DMS79 (cell line): ENCODE measurements at regions not wholly inside any gene's neighbourhood (a gene's known extent, or its start where the extent isn't known, plus 50 kb on each side); places are given as distances from the start of the nearest gene placed in this dataset.
"Not testable (repeated sequence)": the region's sequence is repeated elsewhere in the genome, so short reads cannot be mapped to it uniquely, and the experiment has no call there.

Source experiments
- DNase-seq: peaks from one replicate; lab custom pipeline; 2025; lab: John Stamatoyannopoulos, UW

GRCh38 chr3:187852842-187853730 lies 107.8 kb upstream of the BCL6 start:
- no peak for DNase-seq

GRCh38 chr3:187855131-187855530 lies 109.9 kb upstream of the BCL6 start:
- no peak for DNase-seq

- no peak for DNase-seq
Observed at GRCh38 chr3:187856555-187856954, 111.3 kb upstream of the BCL6 start.

DNA sequence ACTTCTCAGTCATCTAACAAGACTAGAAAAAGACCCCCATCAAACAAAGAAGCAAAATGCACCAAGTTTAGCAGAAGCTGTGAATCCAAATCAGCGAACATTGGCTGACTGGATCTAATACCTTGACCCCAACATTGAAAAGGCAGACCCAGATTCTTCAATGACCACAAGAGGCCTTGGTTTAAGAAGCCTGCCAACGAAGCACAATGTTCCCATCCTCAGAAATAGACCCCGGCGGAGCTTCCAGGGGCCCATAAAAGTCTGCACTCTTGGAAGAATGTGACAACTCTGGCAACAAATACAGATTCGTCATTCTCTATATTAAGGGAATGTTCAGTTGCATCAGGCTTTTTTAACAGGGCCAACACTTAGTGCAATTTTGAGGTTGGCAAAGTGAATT lies 112.8 kb upstream of the BCL6 start:
- DNase-seq = no peak

DNA sequence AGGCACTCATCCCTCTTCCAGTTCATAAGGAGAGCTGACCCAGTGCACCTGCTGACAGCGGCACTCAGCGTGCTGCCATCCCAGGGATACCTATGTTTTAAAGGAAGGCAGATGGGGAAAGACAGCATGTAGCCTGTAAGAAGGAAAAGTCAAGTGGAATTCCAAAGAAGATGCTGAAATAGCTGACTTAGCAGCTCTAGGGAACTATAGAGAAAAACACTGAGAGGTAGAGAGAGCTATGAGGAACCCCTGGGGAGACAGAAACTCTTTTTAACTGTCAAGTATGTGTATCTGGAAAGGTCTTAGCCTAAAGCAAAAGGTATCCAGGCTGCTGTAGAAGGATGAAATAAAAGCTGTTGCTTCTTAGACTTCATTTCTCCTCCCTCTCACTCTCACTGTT lies 113.4 kb upstream of the BCL6 start:
- no peak for DNase-seq

- DNase-seq = not testable (repeated sequence)
Observed at GRCh38 chr3:187862701-187863277, 117.5 kb upstream of the BCL6 start.

- no peak for DNase-seq
Observed at GRCh38 chr3:187870360-187871203, 125.3 kb upstream of the BCL6 start.

DNA sequence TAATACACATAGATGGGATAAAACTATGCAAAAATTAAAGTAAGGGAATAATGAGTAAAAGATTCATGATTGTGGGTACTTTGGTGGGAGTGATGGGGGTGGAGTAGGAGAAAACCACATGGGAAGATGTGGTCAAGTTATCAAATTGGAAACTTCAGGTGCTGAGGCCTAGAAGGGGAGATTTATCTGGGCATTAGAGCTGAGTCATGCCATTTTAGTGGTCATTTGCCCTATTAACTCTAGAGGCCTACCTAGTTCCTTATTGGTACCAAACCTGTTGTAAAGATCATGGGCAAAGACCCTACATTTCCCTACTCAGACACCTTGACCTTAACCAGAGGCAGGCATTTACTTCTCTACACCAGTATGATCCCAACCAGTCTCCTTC lies 125.9 kb upstream of the BCL6 start:
- DNase-seq = no peak

- DNase-seq = no peak
Observed at GRCh38 chr3:187871848-187872247, 126.6 kb upstream of the BCL6 start.

- DNase-seq = no peak
Observed at GRCh38 chr3:187873843-187874242, 128.6 kb upstream of the BCL6 start.

DNA sequence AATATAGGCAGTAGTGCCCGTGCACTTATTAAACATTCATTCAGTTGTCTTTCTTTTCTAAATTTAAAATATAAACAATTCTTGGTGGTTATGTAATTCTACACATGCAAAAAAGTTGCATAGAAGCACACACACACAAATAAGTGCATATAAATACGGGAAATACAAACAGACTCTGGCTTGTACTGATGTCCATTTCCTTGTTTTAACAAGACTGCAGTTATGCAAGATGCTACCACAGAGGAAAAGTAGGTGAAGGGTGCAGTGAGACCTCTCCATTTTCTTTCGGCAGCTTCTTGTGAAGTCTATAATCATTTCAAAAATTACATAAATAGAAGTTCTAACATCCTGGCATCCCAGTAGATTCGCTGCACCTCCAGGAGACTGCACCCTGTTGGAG lies 130.6 kb upstream of the BCL6 start:
- DNase-seq = no peak

DNA sequence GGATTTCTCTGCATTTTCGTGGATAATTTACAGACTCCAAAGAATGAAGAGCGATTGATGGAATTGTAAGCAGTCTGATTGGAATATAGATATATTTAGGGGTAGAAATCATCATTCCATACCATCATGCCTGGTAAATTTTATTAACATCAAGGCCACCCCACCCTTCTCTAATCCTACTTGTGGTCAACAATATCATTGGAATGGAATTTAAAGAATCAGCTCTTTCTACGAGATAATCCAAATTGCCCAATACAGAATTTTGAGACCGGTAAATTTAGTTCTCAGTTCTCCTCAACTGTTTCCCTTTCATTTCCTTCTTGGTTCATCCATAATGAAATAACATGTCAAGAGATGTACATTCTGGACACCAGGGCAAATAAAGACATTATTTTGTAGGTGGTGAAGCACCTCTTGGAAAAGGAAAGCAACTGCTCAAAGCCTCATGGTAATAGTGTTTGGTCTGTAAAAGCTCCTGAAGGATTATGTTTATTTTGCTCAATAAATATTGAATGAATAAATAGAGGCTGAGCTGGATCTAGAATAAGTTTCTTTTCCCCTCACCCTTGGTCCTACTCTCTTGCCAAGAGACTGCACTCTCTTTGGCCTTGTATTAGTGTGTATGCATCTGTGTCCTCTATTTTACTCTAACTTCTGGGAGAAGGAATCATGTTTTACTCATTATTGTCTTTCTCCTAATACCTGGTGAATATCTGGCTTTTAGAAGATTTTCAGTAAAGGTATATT lies 133.7 kb upstream of the BCL6 start:
- no peak for DNase-seq

DNA sequence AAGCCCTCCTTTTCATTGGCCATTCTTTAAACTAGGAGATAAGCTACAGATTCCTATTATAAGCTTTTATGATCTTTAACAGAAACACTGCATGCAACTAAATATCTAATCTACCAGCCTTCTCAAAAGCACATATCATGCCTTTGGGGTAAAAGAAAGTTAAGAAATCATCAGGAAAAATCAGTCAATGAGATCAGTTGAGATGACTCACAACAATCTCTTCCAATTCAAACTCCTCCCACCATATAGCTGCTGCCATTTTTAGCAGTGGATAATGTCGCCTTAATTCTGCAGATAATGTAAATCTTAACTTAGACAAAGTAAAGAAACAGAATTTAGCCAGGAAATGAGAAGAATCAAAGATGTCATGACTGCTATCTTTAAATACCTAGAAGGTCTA lies 135.2 kb upstream of the BCL6 start:
- no peak for DNase-seq

DNA sequence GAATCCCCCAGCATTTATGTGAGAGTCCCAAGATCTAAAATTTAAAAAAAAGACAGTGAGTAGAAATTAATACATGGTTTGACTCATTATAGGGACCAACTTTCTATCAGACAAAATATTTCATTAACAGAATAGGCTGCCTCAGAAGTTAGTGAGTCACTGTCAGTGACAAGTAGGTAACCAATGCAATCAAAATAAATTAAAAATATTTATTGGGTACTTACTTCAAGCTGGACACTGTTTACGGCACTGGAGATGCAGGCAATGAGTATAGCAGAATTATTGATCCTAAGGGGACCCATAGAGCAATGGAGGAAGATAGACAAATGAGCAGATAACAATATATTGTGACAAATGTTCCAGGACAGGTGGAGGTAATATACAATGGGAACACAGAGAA lies 135.6 kb upstream of the BCL6 start:
- DNase-seq = no peak

DNA sequence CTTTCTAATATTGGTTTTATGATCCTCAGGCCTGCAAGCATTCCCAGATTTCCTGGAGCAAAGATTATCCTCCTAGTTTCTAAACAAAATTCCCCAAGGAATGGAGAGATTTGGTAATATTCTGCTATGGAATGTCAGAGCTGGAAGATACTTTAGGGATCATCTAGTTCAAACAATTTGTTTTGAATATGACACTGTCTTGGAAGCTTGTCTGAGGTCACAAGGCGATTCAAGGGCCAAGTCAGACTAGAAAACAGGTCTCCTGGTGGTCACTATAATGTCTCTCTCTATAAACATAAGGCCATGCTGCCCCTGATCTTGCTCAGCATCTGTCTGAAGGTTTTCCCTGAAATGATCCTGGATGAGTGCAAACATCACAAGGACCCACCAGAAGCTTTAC lies 143.4 kb upstream of the BCL6 start:
- DNase-seq = no peak

GRCh38 chr3:187889106-187889505 lies 143.8 kb upstream of the BCL6 start:
- DNase-seq = no peak

GRCh38 chr3:187889601-187890404 lies 144.5 kb upstream of the BCL6 start:
- no peak for DNase-seq

- not testable (repeated sequence) for DNase-seq
Observed at GRCh38 chr3:187890405-187890752, 145.1 kb upstream of the BCL6 start.

DNA sequence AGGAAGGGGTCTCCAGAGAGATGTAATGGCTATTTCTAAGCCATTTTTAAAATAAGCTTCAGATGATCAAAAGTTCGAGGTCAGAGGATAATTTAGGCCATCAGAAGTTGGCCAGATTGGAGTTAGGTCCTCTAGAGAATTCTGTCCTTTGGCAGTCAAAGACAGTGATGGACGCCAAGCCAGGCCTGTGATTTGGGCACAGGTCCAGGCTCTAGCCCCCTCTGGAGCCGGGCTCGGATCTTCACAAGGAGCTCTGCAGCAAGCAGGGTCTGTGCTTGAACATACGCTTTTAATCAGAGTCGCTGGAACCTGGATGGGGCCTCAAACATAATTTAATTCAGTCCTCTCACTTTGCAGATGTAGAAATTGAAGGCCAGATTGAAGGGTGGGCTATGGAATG lies 151.4 kb upstream of the BCL6 start:
- DNase-seq = no peak

GRCh38 chr3:187899246-187899645 lies 154.0 kb upstream of the BCL6 start:
- DNase-seq = no peak

DNA sequence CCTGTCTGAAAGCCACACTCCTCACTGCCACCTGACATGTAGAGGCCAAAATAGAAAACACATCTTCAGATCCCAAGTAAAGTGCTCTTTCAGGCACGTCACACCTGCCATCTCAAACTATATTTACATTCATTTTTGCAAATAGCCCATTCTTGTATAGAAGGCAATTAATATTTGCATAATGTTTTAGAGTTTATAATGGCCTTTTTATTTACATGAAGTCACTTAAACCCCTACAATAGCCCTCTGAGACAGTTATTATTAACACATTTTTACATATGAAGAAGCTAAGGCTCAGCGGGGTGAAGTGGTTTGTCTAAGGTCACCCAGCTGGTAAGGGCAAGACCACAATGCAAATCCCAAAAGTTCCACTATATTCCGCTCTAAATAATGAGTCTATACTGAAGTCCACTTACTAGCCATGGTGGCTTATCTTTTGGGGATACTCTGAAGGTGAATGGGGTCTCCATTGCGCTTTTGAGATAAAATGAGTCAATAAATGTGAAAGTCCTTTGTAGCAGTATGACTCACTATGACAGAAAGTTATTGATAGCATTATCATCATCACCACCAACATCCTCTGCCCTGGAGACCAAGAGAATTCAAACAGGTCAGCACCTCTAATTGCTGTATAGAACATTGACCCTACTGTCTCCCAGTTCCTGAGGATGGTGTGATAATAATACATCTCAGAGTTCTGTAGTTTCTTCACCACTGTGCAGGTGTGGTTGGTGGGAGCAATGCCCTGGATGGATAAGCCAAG lies 155.9 kb upstream of the BCL6 start:
- no peak for DNase-seq
